ENCODE measurements at regions not wholly inside any gene's neighbourhood (a gene's known extent, or its start where the extent isn't known, plus 50 kb on each side); places are given as distances from the start of the nearest gene placed in this dataset.

GRCh38 chr12:93019212-93019927 is 90.3 kb upstream of the EEA1 start (continued):
- TF ChIP-seq, protein P1, sequence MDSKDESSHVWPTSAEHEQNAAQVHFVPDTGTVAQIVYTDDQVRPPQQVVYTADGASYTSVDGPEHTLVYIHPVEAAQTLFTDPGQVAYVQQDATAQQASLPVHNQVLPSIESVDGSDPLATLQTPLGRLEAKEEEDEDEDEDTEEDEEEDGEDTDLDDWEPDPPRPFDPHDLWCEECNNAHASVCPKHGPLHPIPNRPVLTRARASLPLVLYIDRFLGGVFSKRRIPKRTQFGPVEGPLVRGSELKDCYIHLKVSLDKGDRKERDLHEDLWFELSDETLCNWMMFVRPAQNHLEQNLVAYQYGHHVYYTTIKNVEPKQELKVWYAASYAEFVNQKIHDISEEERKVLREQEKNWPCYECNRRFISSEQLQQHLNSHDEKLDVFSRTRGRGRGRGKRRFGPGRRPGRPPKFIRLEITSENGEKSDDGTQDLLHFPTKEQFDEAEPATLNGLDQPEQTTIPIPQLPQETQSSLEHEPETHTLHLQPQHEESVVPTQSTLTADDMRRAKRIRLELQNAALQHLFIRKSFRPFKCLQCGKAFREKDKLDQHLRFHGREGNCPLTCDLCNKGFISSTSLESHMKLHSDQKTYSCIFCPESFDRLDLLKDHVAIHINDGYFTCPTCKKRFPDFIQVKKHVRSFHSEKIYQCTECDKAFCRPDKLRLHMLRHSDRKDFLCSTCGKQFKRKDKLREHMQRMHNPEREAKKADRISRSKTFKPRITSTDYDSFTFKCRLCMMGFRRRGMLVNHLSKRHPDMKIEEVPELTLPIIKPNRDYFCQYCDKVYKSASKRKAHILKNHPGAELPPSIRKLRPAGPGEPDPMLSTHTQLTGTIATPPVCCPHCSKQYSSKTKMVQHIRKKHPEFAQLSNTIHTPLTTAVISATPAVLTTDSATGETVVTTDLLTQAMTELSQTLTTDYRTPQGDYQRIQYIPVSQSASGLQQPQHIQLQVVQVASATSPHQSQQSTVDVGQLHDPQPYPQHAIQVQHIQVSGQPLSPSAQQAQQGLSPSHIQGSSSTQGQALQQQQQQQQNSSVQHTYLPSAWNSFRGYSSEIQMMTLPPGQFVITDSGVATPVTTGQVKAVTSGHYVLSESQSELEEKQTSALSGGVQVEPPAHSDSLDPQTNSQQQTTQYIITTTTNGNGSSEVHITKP (tag by site-specific recombination; IDR thresholded peaks at IDR 0.05) = no peak
- no peak for TF ChIP-seq ZNF837 (tag by site-specific recombination; IDR thresholded peaks at IDR 0.05)
- TF ChIP-seq ZNF473 (tag by site-specific recombination; IDR thresholded peaks at IDR 0.05) = no peak
- TF ChIP-seq ZSCAN18 (tag by site-specific recombination; IDR thresholded peaks at IDR 0.05) = no peak
- no peak for TF ChIP-seq ZNF112 (tag by site-specific recombination; IDR thresholded peaks at IDR 0.05)
- TF ChIP-seq MYNN (tag by site-specific recombination; IDR thresholded peaks at IDR 0.05; ENCODE audit: borderline replicate concordance) = no peak
- TF ChIP-seq ZNF624 (tag by site-specific recombination; IDR thresholded peaks at IDR 0.05) = no peak
- TF ChIP-seq ZNF239 (tag by site-specific recombination; IDR thresholded peaks at IDR 0.05) = no peak
- TF ChIP-seq ZNF561 (tag by site-specific recombination; IDR thresholded peaks at IDR 0.05; ENCODE audit: borderline replicate concordance) = no peak
- no peak for TF ChIP-seq MZF1 (tag by site-specific recombination; IDR thresholded peaks at IDR 0.05; ENCODE audit: borderline replicate concordance)

GRCh38 chr12:93019975-93020630 is 91.0 kb upstream of the EEA1 start:
- Histone ChIP-seq H3K27ac (ENCODE audit: extremely low read depth, low read depth, low read length) (no peak overlapping the region), H3K4me1 (ENCODE audit: control insufficient read depth, insufficient read depth, low read length) (peaks cover 6% of the 10 kb centered on the region), H3K36me3 (ENCODE audit: control insufficient read depth in 2 of 2, insufficient read depth in 1 of 2, low read length in 2 of 2) (no peaks in the 10 kb centered on the region), H3K4me3 (ENCODE audit: low read depth, low read length) (no peak overlapping the region), H3K9me3 (ENCODE audit: control insufficient read depth, insufficient read depth, low read depth, low read length) (no peaks in the 10 kb centered on the region)
- 0 out of 2 replicates have a peak, but pooled peaks have one; percentile 17 for TF ChIP-seq ZNF335 (tag by site-specific recombination; conservative IDR thresholded peaks at IDR 0.05)
- no peak for TF ChIP-seq EGR2 (tag by site-specific recombination; IDR thresholded peaks at IDR 0.05; ENCODE audit: low read depth)
- TF ChIP-seq ZNF19 (tag by site-specific recombination; IDR thresholded peaks at IDR 0.05; ENCODE audit: low read depth) = no peak
- no peak for TF ChIP-seq ZBTB48 (tag by site-specific recombination; IDR thresholded peaks at IDR 0.05)
- TF ChIP-seq ZNF341 (tag by site-specific recombination; IDR thresholded peaks at IDR 0.05; ENCODE audit: low read depth) = peak; percentile 23; the same call in 1 of the 2 replicates
- no peak for TF ChIP-seq ZNF558 (tag by site-specific recombination; IDR thresholded peaks at IDR 0.05)
- 0 out of 2 replicates have a peak, but pooled peaks have one; percentile 30 for TF ChIP-seq ZNF629 (tag by site-specific recombination; IDR thresholded peaks at IDR 0.05)
- TF ChIP-seq AEBP2 (tag by site-specific recombination; IDR thresholded peaks at IDR 0.05; ENCODE audit: borderline replicate concordance) = no peak
- TF ChIP-seq ZNF560 (tag by site-specific recombination; IDR thresholded peaks at IDR 0.05; ENCODE audit: borderline replicate concordance) = no peak
- CTCF ChIA-PET = interaction anchor here (0.6 to 1.4 kb wide), 3 partner anchors 33 to 373 kb away, joined by 3 read pairs; no protein-coding TSS in a partner anchor
- POLR2A ChIA-PET = interaction anchor here (0.8 kb wide), 1 partner anchor 71 kb away, joined by 3 read pairs; no protein-coding TSS in a partner anchor

Measured in HEK293 (cell line).